Adrenal gland (tissue), 9 donors: ENCODE measurements at regions not wholly inside any gene's neighbourhood (a gene's known extent, or its start where the extent isn't known, plus 50 kb on each side); places are given as distances from the start of the nearest gene placed in this dataset.

ENCODE experiments used
- DNase-seq, 7 donors: peaks; one replicate each; pipeline ENCODE4 v3.0.0-alpha.2; 2019 to 2020
- H3K27ac ChIP-seq, 5 donors: fragments of 200-600 bp; sonication (generic) in 4 of 5; 1 replicate in 3 of 5; 2 replicates in 2 of 5; pipeline versions ENCODE4 v1.5.1 to v1.8.0; 2016 to 2020; ENCODE audit warnings: mild to moderate bottlenecking in 1 of 5
- H3K27me3 ChIP-seq: fragments of 200-600 bp; 2 replicates; pipeline ENCODE4 v1.8.0; 2021
- H3K36me3 ChIP-seq, 2 donors: fragments of 200-600 bp; replicated peaks in 1 of 2; 1 replicate in 1 of 2; 2 replicates in 1 of 2; pipeline versions ENCODE4 v1.5.1 to v1.8.0; 2018 to 2022
- H3K4me1 ChIP-seq, 2 donors: fragments of 200-600 bp; replicated peaks in 1 of 2; 1 replicate in 1 of 2; 2 replicates in 1 of 2; pipeline versions ENCODE4 v1.5.1 to v1.8.0; 2018 to 2021
- H3K4me3 ChIP-seq, 4 donors: fragments of 200-600 bp; sonication (generic) in 3 of 4; one replicate each; pipeline ENCODE4 v1.5.1; 2016 to 2018
- H3K9me3 ChIP-seq, 3 donors: fragments of 200-600 bp; sonication (generic) in 1 of 3; replicated peaks in 1 of 3; 1 replicate in 2 of 3; 2 replicates in 1 of 3; pipeline versions ENCODE4 v1.5.1 to v1.8.0; 2016 to 2021
- CTCF ChIP-seq, 6 experiments: fragments of 450-650 bp in 4 of 6; fragments of 200-600 bp in 2 of 6; sonication (generic) in 1 of 6; IDR thresholded peaks; 1 replicate in 5 of 6; 2 replicates in 1 of 6; pipeline versions ENCODE4 v1.5.1 to v1.8.0; 2016 to 2021; ENCODE audit warnings: antibody characterized with exemption in 6 of 6, mild to moderate bottlenecking in 2 of 6, moderate library complexity in 1 of 6
- POLR2A ChIP-seq, 2 donors: fragments of 450-650 bp; IDR thresholded peaks; one replicate each; pipeline ENCODE4 v1.6.1; 2017; ENCODE audit warnings: antibody characterized with exemption in 2 of 2, mild to moderate bottlenecking in 2 of 2, moderate library complexity in 1 of 2
- WGBS, 4 donors: extraction: QIAGEN DNeasy Blood & Tissue Kit in 2 of 4; methylation state at CpG; one replicate each; pipeline versions ENCODE4 v1.1.5 to v1.1.7; 2013 to 2017; 5-methylcytosine and 5-hydroxymethylcytosine counted together
- intact Hi-C, 2 donors: fragments of 100-400 bp; cut with DNase I; formaldehyde crosslinking; loops; one replicate each; pipeline versions ENCODE4 v1.14.1 to v1.15.0; 2022 to 2023
- donor health status: healthy with polysubstance abuse.
- donor health status: Bipolar disorder and iron deficiency.
- donor health status: DM: yes; HTN: yes; CAD: no.
- donor health status: DM: no; HTN: no; CAD: no.
- donor health status: DM: no; HTN: no; CAD: no.

GRCh38 chr13:53513226-53513625 lies 484.6 kb downstream of the OLFM4 start:
- intact Hi-C loops = no loop called here
- no peak overlapping the region for H3K4me3 ChIP-seq
- H3K27me3 ChIP-seq = no peaks in the 10 kb centered on the region
- no peaks in the 10 kb centered on the region for H3K36me3 ChIP-seq
- WGBS, 4 donors = 52 to 63% (median 62%) methylated on average over 4 of the region's 4 CpGs
- DNase-seq = no peak
- H3K9me3 ChIP-seq = no peaks in the 10 kb centered on the region
- TF ChIP-seq POLR2A (IDR thresholded peaks at IDR 0.05) = no peak
- no peak for TF ChIP-seq CTCF (IDR thresholded peaks at IDR 0.05)
- no peak overlapping the region for H3K27ac ChIP-seq
- H3K4me1 ChIP-seq = no peaks in the 10 kb centered on the region

GRCh38 chr13:53520132-53520531 lies 491.5 kb downstream of the OLFM4 start:
- Histone ChIP-seq H3K4me1 (no peaks in the 10 kb centered on the region), H3K9me3 (no peaks in the 10 kb centered on the region), H3K4me3 (no peak overlapping the region), H3K27me3 (no peaks in the 10 kb centered on the region), H3K27ac (no peak overlapping the region), H3K36me3 (no peaks in the 10 kb centered on the region)
- DNase-seq = no peak
- intact Hi-C loops = no loop called here
- no peak for TF ChIP-seq CTCF (IDR thresholded peaks at IDR 0.05)
- TF ChIP-seq POLR2A (IDR thresholded peaks at IDR 0.05) = no peak

- TF ChIP-seq CTCF (IDR thresholded peaks at IDR 0.05) = no peak
- no peak for TF ChIP-seq POLR2A (IDR thresholded peaks at IDR 0.05)
- intact Hi-C loops = no loop called here
- no peak overlapping the region for H3K27ac ChIP-seq
Observed at GRCh38 chr13:53522034-53522433, 493.4 kb downstream of the OLFM4 start.

GRCh38 chr13:53537586-53537985 lies 509.0 kb downstream of the OLFM4 start:
- 66 to 88% (median 79%) methylated on average over 1 of the region's 1 CpG for WGBS, 4 donors
- Histone ChIP-seq H3K27me3 (no peaks in the 10 kb centered on the region), H3K36me3 (no peaks in the 10 kb centered on the region), H3K4me3 (no peak overlapping the region), H3K4me1 (no peaks in the 10 kb centered on the region), H3K9me3 (no peaks in the 10 kb centered on the region), H3K27ac (no peak overlapping the region)
- no peak for DNase-seq
- TF ChIP-seq POLR2A (IDR thresholded peaks at IDR 0.05) = no peak
- TF ChIP-seq CTCF (IDR thresholded peaks at IDR 0.05) = no peak
- intact Hi-C loops = no loop called here

More at GRCh38 chr13:53522034-53522433, 493.4 kb downstream of the OLFM4 start:
- Histone ChIP-seq H3K36me3 (no peaks in the 10 kb centered on the region), H3K9me3 (no peaks in the 10 kb centered on the region), H3K4me1 (no peaks in the 10 kb centered on the region), H3K4me3 (no peak overlapping the region), H3K27me3 (no peaks in the 10 kb centered on the region)
- DNase-seq = no peak
